K562 (cell line): ENCODE measurements at regions not wholly inside any gene's neighbourhood (a gene's known extent, or its start where the extent isn't known, plus 50 kb on each side); places are given as distances from the start of the nearest gene placed in this dataset.

Source experiments
- BRF2 ChIP-seq: IDR thresholded peaks from 3 replicates; pipeline ENCODE4 v1.6.1; 2011; ENCODE audit warnings: borderline replicate concordance, mild to moderate bottlenecking; ENCODE audit not compliant: insufficient read length, insufficient read depth
- CEBPG ChIP-seq, 3 experiments: fragments of 200-800 bp in 1 of 3; sonication (Bioruptor generic) in 1 of 3; sonication (generic) in 1 of 3; formaldehyde crosslinking in 1 of 3; IDR thresholded peaks in 2 of 3; conservative IDR thresholded peaks in 1 of 3; 2 replicates each; pipeline versions ENCODE4 v1.6.1 to v1.8.0; 2016 to 2022; ENCODE audit warnings: missing compliant biosample characterization in 2 of 3, missing genetic modification characterization in 2 of 3, mild to moderate bottlenecking in 1 of 3, missing genetic modification reagents in 1 of 3
- GABPB2 ChIP-seq: fragments of 250-450 bp; sonication (Bioruptor Pico); conservative IDR thresholded peaks from 2 replicates; pipeline ENCODE4 v1.5.1; 2021; ENCODE audit warnings: mild to moderate bottlenecking
- ILK ChIP-seq: fragments of 450-650 bp; IDR thresholded peaks from 2 replicates; pipeline ENCODE4 v1.6.1; 2016; ENCODE audit warnings: missing genetic modification characterization, low read depth, mild to moderate bottlenecking, missing compliant biosample characterization, moderate library complexity, borderline replicate concordance
- MCM3 ChIP-seq: fragments of 450-650 bp; IDR thresholded peaks from 2 replicates; pipeline ENCODE4 v1.6.1; 2016
- MITF ChIP-seq: IDR thresholded peaks from 2 replicates; pipeline ENCODE4 v1.6.1; 2014; ENCODE audit warnings: antibody characterized with exemption
- NFRKB ChIP-seq: fragments of 450-650 bp; IDR thresholded peaks from 2 replicates; pipeline ENCODE4 v1.6.1; 2016; ENCODE audit warnings: low read depth
- NR2C1 ChIP-seq, 2 experiments: fragments of 450-650 bp; IDR thresholded peaks; 2 replicates each; pipeline ENCODE4 v1.6.1; 2017; ENCODE audit warnings: mild to moderate bottlenecking in 2 of 2, antibody characterized with exemption in 1 of 2, inconsistent platforms in 1 of 2, missing compliant biosample characterization in 1 of 2, missing genetic modification characterization in 1 of 2
- PHB ChIP-seq: fragments of 250-450 bp; sonication (Bioruptor Pico); IDR thresholded peaks from 2 replicates; pipeline ENCODE4 v1.5.0; 2021
- RAD51 ChIP-seq: fragments of 450-650 bp; IDR thresholded peaks from 2 replicates; pipeline ENCODE4 v1.7.1; 2016; ENCODE audit warnings: low read depth, mild to moderate bottlenecking, borderline replicate concordance
- RBM25 ChIP-seq: fragments of 200-400 bp; formaldehyde crosslinking; IDR thresholded peaks from 2 replicates; pipeline ENCODE4 v1.6.1; 2018; ENCODE audit warnings: low read length, low read depth, moderate library complexity; ENCODE audit not compliant: severe bottlenecking
- RBM39 ChIP-seq: fragments of 200-400 bp; formaldehyde crosslinking; optimal IDR thresholded peaks from 2 replicates; pipeline ENCODE3; 2018; ENCODE audit warnings: low read depth, low read length
- SREBF2 ChIP-seq: sonication (generic); formaldehyde crosslinking; IDR thresholded peaks from 2 replicates; pipeline ENCODE4 v1.4.0; 2020; ENCODE audit warnings: mild to moderate bottlenecking, missing genetic modification reagents
- TAF1 ChIP-seq: IDR thresholded peaks from 2 replicates; pipeline ENCODE4 v1.6.1; 2011; ENCODE audit warnings: mild to moderate bottlenecking, low read length, moderate library complexity; ENCODE audit not compliant: insufficient read depth, control insufficient read depth, severe bottlenecking; ENCODE audit errors: extremely low read depth
- THRAP3 ChIP-seq: fragments of 450-650 bp; IDR thresholded peaks from 2 replicates; pipeline ENCODE4 v1.6.1; 2016; ENCODE audit warnings: mild to moderate bottlenecking, inconsistent platforms, borderline replicate concordance
- TSC22D4 ChIP-seq: fragments of 450-650 bp; IDR thresholded peaks from 2 replicates; pipeline ENCODE4 v1.6.1; 2016; ENCODE audit warnings: missing genetic modification characterization, missing biosample characterization, control low read depth
- ZBTB17 ChIP-seq: fragments of 450-650 bp; formaldehyde crosslinking; IDR thresholded peaks from 2 replicates; pipeline ENCODE4 v1.4.0; 2020; ENCODE audit warnings: mild to moderate bottlenecking
- ZNF175 ChIP-seq: fragments of 200-800 bp; sonication (Bioruptor generic); IDR thresholded peaks from 2 replicates; pipeline ENCODE4 v1.6.1; 2016; ENCODE audit warnings: low read depth, mild to moderate bottlenecking, missing genetic modification characterization, missing compliant biosample characterization
- ZNF639 ChIP-seq, 2 experiments: fragments of 200-800 bp in 1 of 2; sonication (Bioruptor generic) in 1 of 2; sonication (generic) in 1 of 2; formaldehyde crosslinking in 1 of 2; IDR thresholded peaks in 1 of 2; conservative IDR thresholded peaks in 1 of 2; 2 replicates each; pipeline versions ENCODE4 v1.5.0 to v1.6.1; 2016 to 2020; ENCODE audit warnings: missing compliant biosample characterization in 1 of 2, missing genetic modification characterization in 1 of 2, missing genetic modification reagents in 1 of 2
- TF ChIP-seq, protein P1 (sequence below): conservative IDR thresholded peaks from 2 replicates; pipeline ENCODE4 v1.6.1; 2011; ENCODE audit warnings: low read depth, mild to moderate bottlenecking, low read length; ENCODE audit not compliant: control insufficient read depth
- TF ChIP-seq, protein P2 (sequence below): sonication (generic); formaldehyde crosslinking; IDR thresholded peaks from 2 replicates; pipeline ENCODE4 v1.8.0; 2022; ENCODE audit warnings: mild to moderate bottlenecking, missing genetic modification reagents

DNA sequence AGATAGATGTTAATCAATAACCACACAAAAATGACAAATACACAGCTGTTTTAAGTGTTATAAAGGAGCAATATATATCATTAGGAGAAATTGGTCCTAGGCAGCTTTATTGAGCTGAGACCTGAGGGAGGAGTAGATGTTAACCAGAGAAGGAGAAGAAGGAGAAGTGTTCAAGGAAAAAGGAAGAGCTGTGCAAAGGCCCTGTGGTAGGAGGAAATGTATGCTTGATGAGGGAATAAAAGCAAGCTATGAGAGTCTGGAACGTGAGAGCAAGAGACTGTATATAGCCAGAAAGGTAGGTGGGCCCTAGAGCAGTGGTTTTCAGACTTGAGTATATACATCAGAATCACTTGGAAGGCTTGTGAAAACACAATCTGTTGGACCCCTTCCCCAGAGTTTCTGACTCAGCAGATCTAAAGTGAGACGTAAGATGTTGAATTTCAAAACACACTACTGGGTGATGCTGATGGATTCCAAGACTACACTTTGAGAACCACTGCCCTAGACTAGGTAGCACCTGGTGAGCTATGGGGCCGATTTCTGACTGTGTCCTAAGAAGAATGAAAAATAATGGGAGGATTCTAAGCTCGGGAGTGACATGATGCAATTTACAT lies 342.3 kb upstream of the ADAMTS9 start (continued):
- TF ChIP-seq CEBPG (CRISPR knock-in tag; IDR thresholded peaks at IDR 0.05) (no peak), CEBPG (tag; conservative IDR thresholded peaks at IDR 0.05 in 1 of 2, IDR thresholded peaks at IDR 0.05 in 1 of 2) (peak in 1 of 2 experiments; percentile 16; a peak in 1 of 4 replicates), PHB (CRISPR knock-in tag) (no peak), TSC22D4 (tag) (no peak), RBM39 (no peak), TAF1 (no peak), ZBTB17 (no peak), RAD51 (no peak), NFRKB (no peak), SREBF2 (no peak), ZNF639 (CRISPR knock-in tag; conservative IDR thresholded peaks at IDR 0.05 in 1 of 2, IDR thresholded peaks at IDR 0.05 in 1 of 2) (no peak), MCM3 (no peak), NR2C1 (IDR thresholded peaks at IDR 0.05) (no peak), NR2C1 (tag; IDR thresholded peaks at IDR 0.05) (no peak), ILK (tag) (no peak), GABPB2 (no peak), THRAP3 (no peak), MITF (no peak), ZNF175 (CRISPR knock-in tag) (no peak), RBM25 (peak; percentile 97), BRF2 (no peak)
- TF ChIP-seq, protein P1, sequence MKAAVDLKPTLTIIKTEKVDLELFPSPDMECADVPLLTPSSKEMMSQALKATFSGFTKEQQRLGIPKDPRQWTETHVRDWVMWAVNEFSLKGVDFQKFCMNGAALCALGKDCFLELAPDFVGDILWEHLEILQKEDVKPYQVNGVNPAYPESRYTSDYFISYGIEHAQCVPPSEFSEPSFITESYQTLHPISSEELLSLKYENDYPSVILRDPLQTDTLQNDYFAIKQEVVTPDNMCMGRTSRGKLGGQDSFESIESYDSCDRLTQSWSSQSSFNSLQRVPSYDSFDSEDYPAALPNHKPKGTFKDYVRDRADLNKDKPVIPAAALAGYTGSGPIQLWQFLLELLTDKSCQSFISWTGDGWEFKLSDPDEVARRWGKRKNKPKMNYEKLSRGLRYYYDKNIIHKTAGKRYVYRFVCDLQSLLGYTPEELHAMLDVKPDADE, result no peak
- TF ChIP-seq, protein P2, sequence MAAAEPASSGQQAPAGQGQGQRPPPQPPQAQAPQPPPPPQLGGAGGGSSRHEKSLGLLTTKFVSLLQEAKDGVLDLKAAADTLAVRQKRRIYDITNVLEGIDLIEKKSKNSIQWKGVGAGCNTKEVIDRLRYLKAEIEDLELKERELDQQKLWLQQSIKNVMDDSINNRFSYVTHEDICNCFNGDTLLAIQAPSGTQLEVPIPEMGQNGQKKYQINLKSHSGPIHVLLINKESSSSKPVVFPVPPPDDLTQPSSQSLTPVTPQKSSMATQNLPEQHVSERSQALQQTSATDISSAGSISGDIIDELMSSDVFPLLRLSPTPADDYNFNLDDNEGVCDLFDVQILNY (CRISPR knock-in tag), result no peak
